GM18520 (cell line): ENCODE measurements at regions not wholly inside any gene's neighbourhood (a gene's known extent, or its start where the extent isn't known, plus 50 kb on each side); places are given as distances from the start of the nearest gene placed in this dataset.
"Not testable (repeated sequence)": the region's sequence is repeated elsewhere in the genome, so short reads cannot be mapped to it uniquely, and the experiment has no call there.

Experiments
- ATAC-seq: cut with Tn5 transposase; IDR thresholded peaks from one replicate; pipeline ENCODE4 v1.9.1; 2021; ENCODE audit not compliant: unreplicated experiment

DNA sequence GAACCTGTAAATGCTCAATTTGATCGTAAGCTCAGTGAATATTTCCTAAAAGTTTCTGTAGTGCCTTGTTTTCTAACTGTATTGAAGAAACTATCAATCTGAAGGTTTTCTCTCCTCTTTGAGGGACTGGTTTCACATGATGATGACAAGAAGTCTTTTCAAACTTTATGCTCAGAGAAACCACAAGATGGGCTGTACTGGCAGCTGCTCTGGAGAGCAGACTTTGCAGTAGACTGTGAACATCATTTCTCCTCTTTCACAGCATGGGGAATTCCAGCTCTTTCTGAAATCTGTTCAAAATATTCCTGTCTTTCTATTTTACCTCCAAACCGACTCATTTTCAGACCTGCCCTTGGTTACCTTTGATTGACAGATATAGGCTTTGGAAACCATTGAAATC, 194.4 kb downstream of the IZUMO3 start:
- no peak for ATAC-seq

DNA sequence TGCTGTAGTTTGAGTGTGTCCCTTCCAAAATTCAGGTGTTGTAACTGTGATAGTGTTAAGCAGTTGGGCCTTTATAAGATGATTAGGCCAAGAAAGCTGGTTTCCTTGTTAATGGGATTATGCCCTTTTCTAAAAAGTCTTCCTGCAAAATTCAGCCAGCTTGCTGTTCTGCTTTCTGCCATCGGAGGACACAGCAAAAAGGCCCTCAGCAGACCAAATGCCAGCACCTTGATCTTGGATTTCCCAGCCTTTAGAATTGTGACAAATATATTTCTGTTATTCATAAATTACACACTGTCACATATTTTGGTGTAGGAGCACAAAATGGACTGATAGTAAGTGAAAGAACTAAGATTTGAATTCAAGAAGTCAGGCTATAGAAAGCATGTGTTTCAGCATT, 203.2 kb downstream of the IZUMO3 start:
- no peak for ATAC-seq

DNA sequence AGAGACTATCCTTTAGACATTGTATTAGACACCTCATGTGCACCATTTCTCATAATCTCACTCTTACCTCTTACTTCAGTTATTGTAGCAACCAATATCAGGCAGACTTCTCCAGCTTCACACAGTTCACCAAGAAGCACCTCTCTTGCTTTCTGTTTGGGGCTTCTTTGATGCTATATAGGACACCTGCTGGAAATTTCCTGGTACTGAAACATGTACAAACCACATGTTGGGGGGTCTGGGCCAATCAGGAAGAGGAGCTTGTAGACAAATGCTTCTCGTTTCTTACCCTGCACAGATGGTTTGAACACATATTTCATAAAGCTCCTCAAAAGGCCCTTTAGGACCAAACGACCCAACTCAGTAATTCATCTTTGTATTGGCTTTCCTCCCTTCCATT, 212.1 kb downstream of the IZUMO3 start:
- no peak for ATAC-seq

DNA sequence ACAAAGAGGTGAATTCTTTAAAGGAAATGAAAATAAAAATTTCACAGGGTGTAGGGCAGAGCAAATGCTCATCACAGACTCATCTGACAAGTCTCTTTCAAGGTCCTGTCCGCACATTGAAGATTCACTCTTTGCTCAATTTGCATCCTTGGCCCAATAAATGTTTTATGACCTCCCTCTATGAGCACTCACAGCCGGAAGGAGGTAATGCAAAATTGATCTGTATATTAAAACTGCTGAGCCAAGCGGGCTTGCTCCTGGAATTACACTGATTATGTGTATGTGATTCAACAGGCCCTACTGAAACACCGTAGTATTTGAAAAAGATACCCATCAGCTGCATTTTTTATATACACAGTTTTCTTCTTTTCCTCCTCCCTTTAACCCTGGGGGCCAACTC, 246.8 kb downstream of the IZUMO3 start:
- ATAC-seq = no peak

DNA sequence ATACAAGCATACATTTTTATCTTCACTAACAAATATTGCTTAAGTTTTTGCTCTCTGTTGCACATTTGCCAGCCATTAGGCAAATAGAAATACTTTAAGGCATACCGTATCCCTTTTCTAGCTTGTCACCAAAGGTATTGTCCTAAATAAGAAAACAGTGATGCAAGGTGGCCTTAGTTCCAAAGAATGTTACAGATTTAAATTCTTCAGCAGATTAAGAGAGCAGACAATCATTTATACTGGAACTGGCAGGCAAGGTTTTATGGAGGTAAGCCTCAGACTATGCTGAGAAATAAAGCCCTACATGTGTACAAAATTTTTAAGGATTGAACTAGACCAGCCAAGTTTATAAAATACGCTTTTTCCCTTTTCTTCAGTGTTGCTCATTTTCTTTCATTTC, 247.8 kb downstream of the IZUMO3 start:
- ATAC-seq = no peak

DNA sequence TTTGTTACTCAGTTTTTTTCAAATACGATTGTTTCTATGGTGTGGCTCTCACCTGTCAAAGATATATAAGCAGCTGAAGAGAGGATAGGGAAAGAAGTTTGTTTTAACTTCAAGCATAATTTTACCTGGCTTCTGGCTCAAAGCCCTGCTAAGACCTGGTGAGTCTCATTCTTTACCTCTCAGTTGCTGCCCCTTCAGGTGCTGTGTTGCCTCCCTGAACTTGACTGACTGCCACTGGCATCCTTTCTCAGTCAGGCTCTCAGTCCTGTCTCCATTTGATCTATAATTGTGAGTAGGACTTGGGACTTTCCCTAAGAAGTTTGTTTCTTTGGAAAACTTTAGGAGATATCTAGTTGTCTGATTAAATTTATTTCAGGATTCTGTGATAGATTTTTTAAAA, 249.6 kb downstream of the IZUMO3 start:
- no peak for ATAC-seq

DNA sequence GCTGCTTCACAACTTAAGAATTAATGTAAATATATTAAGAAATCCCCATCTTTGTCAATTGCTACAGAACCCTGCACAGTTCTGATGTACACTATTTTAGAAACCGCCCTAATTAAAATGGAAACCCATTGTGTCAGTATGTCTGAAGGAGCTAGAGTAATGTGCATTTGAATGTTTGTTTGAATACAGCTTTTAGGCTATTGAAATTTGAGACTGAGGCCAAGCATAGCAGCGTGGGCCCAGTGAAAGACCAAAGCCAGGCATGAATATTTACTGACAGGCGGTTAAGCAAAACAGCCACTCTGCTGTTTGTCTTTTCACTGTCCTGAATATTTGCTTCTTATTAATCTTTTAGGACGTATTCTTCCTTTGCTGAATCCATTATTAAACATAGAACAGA, 252.3 kb downstream of the IZUMO3 start:
- ATAC-seq = no peak

DNA sequence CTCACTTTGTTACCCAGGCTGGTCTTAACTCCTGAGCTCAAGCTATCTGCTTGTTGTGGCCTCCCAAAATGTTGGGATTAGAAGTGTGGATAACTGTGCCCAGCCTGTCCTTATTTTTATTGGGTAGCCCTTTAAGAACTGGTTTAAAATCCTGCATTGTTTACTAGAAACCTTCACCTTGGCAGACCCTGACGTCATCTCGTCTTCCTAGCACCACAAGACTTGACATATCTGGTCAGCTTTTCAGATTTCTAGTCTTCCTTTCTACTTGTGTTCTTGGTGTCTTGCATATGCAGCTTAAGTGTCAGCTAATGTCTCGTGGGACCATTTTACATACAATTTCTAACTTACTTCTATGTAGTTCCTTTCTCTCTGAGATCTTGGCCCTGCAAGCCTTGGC, 258.9 kb downstream of the IZUMO3 start:
- no peak for ATAC-seq

DNA sequence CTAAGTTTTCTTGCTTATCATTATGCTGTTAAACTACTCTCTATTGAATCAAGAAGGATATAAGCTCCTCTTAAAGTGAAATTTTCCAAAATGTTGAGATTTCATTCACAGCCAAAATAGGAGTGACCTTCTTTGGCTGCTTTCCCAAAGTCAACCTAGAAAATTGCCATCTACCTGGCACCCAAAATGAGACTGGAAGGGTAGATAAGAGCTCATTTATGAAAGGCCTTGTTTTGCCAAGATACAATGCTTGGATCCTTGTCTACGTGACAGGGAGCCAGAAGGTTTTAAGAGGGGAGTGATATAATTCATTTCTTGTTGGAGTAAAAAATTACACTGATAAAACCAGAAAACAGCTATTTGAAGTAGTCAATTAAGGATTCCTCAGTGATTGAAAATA, 287.1 kb downstream of the IZUMO3 start:
- ATAC-seq = no peak

DNA sequence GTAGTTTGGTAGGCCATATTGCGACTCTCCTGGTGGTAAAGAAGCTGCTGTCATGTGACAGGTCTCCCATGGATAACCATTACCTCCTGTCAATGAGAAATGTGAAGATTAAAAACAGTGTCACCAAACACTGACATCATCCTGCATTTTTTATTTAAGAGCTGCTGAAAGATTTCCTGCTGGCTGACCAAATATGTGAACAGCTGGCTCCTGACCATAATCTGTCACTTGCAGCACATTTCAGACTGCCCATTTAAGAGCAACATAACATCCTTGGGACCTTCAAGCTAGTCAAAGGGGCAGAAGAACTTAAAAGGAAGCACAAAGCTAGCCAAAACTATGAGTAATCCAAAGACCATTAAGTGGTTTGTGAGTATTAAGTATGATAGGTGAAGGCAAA, 288.0 kb downstream of the IZUMO3 start:
- ATAC-seq = no peak

DNA sequence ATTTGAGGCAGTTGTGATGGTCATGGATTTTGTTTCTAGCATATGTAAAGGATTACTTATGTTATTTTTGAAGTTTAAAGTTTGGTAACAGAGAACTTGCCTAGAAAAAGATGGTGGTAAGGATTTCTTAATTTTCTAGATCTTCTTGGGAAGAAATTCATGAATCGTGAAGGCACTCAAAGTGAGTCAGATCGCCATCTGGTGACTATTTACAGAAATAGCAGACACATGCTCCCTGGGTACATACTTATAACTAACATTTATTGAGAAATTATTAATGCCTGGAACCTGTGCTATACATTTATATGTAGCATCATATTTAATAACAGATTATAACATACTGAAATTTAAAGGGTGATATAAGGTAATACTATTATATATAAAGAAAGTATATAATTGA, 299.7 kb downstream of the IZUMO3 start:
- ATAC-seq = no peak

DNA sequence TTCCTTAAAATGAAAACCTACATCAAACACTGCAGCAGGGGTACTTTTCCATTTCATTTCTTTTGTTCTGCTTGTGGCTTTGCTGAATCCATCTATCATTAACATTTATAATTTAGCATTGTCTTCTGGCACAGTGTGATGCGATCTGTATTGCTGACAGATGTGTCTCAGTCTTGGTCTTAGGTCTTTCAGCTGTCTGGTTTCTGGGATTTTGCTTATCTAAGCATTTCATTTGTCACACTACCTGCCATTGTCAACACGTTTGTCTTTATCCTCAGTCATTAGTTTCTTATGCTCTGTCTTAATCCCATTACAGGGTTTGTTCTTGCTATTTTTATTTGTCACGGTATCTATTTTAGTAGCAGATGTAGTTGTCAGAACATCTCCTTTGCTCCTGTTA, 303.1 kb downstream of the IZUMO3 start:
- ATAC-seq = no peak

DNA sequence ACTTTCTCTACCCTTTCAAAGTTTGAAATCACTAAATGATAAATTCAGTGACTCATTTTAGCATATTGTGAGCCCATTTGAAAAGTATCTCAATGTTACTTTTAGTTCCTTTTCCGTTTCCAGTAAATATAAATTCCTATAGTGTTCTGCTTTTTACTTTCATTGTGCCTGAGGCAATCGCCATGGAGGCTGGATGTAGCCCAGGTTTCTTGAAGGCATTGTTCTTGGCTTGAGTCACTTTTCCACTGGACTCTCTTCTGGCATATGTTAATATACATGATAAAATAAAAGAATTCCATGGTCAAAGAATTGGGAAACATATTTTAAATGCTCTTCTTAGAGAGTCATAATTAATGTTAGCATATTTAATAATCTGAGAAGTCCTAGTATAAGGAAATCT, 327.0 kb downstream of the IZUMO3 start:
- no peak for ATAC-seq

DNA sequence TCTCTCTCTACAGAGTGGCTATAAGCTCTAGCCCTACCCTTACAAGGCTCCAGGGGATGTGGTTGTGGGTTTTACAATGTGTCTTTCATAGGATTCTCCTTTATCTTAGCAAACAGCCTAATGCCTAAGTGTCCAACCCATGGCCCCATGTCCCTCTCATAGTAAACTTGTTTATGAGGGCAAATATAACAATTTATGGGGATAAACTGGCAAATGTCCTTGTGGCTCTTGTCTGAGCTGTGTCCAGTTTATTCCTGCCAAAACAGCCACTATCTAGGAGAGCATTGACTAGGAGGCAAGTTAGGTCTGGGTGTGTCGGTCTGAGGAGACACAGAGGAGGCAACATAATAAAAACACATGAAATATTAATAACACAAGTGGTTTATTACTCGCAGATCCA, 335.1 kb downstream of the IZUMO3 start:
- ATAC-seq = no peak

DNA sequence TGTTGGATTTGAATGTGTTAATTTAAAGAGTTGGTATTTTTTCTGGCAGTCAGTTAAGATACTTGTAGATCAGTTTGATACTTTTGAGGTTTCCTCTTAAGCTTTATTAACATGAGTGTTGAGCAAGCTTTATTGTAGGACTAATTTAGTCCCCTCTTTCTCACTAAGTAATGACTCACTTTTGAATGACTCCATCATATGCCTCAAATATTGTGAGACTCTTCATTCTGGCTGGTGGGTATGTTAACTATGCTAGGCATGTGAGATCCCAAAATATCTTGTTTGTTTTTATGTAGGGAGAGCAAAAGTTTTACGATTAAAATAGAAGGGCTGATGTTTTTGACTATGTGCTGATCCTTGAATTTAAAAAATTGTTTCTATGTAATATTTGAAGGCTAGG, 355.7 kb downstream of the IZUMO3 start:
- ATAC-seq = no peak

DNA sequence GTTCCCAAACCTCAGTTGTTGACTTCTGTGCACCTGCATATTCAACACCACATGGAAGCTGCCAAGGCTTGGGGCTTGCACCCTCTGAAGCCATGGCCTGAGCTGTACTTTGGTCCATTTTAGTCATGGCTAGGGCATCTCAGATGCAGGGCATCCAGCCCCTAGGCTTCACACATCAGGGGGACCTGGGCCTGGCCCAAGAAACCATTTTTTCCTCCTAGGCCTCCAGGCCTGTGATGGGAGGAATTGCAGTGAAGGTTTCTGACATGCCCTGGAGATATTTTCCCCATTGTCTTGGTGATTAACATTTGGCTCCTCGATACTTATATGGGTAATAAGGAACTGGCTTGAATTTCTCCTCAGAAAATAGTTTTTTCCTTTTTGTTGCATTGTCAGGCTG, 354.5 kb upstream of the ELAVL2 start:
- not testable (repeated sequence) for ATAC-seq

DNA sequence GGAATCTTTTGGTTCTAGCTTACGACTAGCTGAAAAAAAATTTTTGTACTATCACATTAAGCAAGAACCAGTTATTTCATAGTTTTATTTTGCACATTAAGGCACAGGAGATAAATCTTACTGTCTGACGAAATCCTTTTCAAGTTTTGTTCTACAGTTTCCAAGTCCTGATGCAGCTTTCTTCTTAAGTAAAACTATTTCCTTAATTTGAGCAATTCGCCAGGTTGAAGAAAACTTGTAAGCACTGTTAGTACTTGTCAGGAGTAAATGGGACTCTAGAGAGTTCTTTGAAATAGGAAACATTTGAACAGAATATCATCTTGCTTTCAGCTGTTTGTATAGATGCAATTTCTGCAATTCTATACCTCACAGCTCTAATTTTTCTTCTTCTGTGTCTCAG, 318.8 kb upstream of the ELAVL2 start:
- ATAC-seq = no peak

DNA sequence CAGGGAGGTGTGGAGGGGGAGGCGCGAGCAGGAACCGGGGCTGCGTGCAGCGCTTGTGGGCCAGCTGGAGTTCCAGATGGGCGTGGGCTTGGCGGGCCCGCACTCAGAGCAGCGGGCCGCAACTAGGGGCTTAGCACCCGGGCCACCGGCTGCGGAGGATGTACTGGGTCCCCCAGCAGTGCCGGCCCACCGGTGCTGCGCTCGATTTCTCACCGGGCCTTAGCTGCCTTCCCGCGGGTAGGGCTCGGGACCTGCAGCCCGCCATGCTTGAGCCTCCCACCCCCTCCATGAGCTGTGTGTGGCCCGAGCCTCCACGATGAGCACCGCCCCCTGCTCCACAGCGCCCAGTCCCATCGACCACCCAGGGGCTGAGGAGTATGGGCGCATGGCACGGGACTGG, 309.0 kb upstream of the ELAVL2 start:
- not testable (repeated sequence) for ATAC-seq

DNA sequence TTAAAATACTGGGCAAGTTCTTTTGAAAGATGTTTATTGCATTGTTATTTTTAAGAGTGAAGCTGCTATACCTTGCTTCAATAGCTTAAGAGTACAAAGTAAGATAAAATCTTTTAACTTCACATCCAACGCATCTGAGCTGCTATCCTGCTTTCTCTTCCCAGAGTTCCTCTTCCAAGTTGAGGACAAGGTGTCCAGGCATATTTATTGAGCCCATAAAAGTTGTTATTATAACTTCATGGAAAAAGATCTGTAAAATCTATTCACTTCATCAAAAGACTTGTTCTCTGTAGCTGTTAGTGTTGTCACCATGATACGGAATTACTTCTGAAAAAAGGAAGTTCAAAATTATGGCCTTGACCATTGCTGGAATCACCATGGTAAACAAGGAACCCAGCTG, 306.2 kb upstream of the ELAVL2 start:
- ATAC-seq = no peak

DNA sequence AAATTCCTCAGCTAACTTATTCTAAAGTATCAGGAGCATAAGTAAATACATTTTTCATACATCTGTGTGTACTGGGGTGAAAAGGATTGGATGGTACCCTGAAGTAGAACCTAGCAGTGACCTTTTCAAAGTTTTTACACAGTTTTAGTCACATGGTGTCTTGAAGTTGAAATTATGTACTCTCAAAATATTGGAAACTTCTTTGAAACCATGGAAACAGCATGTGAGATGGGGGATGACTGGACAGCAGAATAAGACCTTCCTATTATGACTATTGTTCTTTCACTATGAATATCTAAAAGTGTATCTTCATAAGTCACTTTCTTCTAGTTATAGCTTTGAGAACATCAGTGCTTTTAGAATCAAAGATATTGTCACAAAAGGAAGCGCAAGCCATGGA, 301.5 kb upstream of the ELAVL2 start:
- ATAC-seq = no peak

DNA sequence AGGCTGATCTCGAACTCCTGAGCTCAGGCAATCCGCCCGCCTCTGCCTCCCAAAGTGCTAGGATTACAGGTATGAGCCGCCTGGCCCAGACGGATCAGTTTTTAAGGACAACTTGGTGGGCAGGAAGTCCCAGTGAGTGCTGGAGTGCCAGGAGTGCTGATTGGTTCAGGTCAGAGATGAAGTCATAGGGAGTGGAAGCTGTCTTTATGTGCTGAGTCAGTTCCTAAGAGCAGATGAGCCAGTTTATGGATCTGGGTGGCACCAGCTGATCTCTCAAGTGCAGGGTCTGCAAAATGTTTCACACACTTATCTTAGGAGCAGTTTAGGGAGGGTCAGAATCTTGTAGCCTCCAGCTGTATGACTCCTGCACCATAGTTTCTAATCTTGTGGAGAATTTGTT, 292.1 kb upstream of the ELAVL2 start:
- no peak for ATAC-seq

DNA sequence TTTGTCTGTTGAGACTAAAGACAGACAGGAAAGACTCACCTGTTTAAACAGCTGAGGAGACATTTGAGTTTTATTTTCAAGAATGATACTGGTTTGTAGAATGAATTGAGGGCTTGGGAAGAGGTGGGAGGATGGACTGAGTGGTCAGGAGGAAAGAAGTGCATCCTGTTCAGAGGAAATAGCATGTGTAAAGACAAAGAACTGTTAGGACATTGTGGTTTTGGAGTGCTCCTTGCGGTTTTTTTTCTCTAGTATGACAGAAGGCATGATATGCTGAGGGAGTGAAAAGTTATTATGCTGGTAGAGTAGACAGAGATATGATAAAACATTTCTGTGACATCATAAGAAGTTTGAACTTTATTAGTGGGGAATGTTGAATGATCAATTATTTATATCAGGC, 270.7 kb upstream of the ELAVL2 start:
- no peak for ATAC-seq

DNA sequence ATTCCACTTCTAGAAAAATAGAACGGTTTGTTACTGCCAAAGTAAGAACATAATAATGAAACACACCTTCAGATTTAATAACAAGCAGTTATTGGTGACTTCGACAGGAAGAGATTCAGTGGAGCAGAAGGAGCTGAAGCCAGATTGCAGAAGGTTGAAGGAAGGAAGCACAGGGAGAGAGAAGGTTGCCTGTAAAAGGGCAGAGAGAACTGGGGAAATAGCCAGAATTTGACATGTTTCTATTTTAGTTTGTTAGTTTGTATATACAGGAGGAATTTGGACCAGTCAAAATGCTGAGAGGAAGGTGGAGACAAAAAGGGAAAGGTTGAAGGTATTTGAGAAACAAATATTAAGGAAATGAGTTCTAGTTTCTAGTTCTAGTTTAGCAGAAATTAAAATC, 269.2 kb upstream of the ELAVL2 start:
- ATAC-seq = no peak

DNA sequence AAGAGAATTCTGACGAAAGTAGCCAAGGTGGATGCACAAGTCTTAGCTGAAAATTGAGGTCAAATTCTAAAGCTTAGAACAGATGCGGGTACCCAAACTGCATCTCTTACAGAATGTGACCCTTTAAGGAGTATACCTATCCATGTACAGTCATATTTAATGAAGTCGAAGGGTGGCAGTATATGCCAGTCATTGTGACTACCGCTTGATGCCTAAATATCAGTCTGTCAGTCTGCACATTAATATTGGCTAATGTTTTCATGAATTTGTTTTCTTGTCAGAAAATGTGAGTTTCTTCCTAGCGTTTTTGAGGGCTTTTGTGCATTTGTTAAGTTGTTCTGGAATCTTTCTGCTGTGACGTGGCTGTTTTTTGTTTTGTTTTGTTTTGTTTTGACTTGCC, 264.5 kb upstream of the ELAVL2 start:
- no peak for ATAC-seq
